K562 (cell line): ENCODE measurements at regions not wholly inside any gene's neighbourhood (a gene's known extent, or its start where the extent isn't known, plus 50 kb on each side); places are given as distances from the start of the nearest gene placed in this dataset.

Experiments used
- ATAC-seq: fragments of 200-7000 bp; cut with Tn5 transposase; 3 replicates; pipeline ENCODE4 v1.9.1; 2020; ENCODE audit warnings: moderate library complexity
- BruUV-seq: library from RNA; stranded (reverse); fragments of 400-500 nt; replicated peaks from 2 replicates; lab custom pipeline; 2021; lab: Mats Ljungman, UMichigan
- CTCF ChIA-PET: fragments of 300-600 bp; formaldehyde crosslinking; extraction: SDS; loops from one replicate; lab custom pipeline; 2021; ENCODE audit warnings: low intra/inter-chr PET ratio; lab: Yijun Ruan, JAX
- POLR2A ChIA-PET: fragments of 300-600, 350-650 bp; sonication (Branson Sonifier 250); formaldehyde crosslinking; extraction: SDS; loops from one replicate; lab custom pipeline; 2021; ENCODE audit warnings: antibody characterized with exemption, inconsistent platforms; lab: Yijun Ruan, JAX
- DNase-seq, 4 experiments: peaks; one replicate each; pipeline versions ENCODE4 v3.0.0 to v3.0.0-alpha.2; 2011 to 2018; ENCODE audit warnings: low spot score in 3 of 4, mixed read lengths in 3 of 4; ENCODE audit errors: extremely low read depth in 1 of 4
- FAIRE-seq: peaks from 2 replicates; lab custom pipeline; 2011; peaks lifted over from hg19 to GRCh38; lab: Jason Lieb, UNC
- H2AFZ ChIP-seq: 2 replicates; pipeline ENCODE4 v1.6.0; 2011; ENCODE audit warnings: low read depth, low read length, control low read depth, inconsistent platforms
- H3K27ac ChIP-seq: fragments of 200-600 bp; 3 replicates; pipeline ENCODE4 v1.8.0; 2011; ENCODE audit warnings: low read depth, mild to moderate bottlenecking, control low read depth, inconsistent platforms, low read length, moderate library complexity, mixed read lengths; ENCODE audit errors: extremely low read depth
- H3K27me3 ChIP-seq, 2 experiments: fragments of 300-600 bp in 1 of 2; 2 replicates in 1 of 2; 3 replicates in 1 of 2; pipeline versions ENCODE4 v1.6.0 to v1.8.0; 2011; ENCODE audit warnings: inconsistent platforms in 2 of 2, low read length in 2 of 2, mild to moderate bottlenecking in 1 of 2, mixed read lengths in 1 of 2, moderate library complexity in 1 of 2; ENCODE audit not compliant: control insufficient read depth in 2 of 2, insufficient read depth in 2 of 2
- H3K36me3 ChIP-seq: fragments of 300-600 bp; 3 replicates; pipeline ENCODE4 v1.8.0; 2011; ENCODE audit warnings: mild to moderate bottlenecking, low read length, inconsistent platforms; ENCODE audit not compliant: control insufficient read depth, insufficient read depth
- H3K4me1 ChIP-seq, 2 experiments: fragments of 200-600 bp in 1 of 2; replicated peaks in 1 of 2; 2 replicates in 1 of 2; 3 replicates in 1 of 2; pipeline versions ENCODE4 v1.5.1 to v1.8.0; 2011; ENCODE audit warnings: inconsistent platforms in 2 of 2, low read length in 2 of 2, mild to moderate bottlenecking in 1 of 2, mixed read lengths in 1 of 2, moderate library complexity in 1 of 2; ENCODE audit not compliant: control insufficient read depth in 2 of 2, insufficient read depth in 2 of 2
- H3K4me2 ChIP-seq: 2 replicates; pipeline ENCODE4 v1.6.1; 2011; ENCODE audit warnings: low read length, control low read depth, inconsistent platforms, mixed read lengths; ENCODE audit not compliant: insufficient read depth
- H3K4me3 ChIP-seq: fragments of 200-600 bp; sonication (generic), shearing (Covaris generic); 2 replicates; pipeline ENCODE4 v1.5.1; 2016; ENCODE audit warnings: control low read depth, inconsistent platforms
- H3K79me2 ChIP-seq: fragments of 200-600 bp; 3 replicates; pipeline ENCODE4 v1.8.0; 2011; ENCODE audit warnings: low read length, inconsistent platforms; ENCODE audit not compliant: control insufficient read depth, insufficient read depth
- H3K9ac ChIP-seq, 2 experiments: 2 replicates each; pipeline versions ENCODE4 v1.6.0 to v1.6.1; 2011; ENCODE audit warnings: low read depth in 2 of 2, low read length in 2 of 2, control low read depth in 1 of 2, inconsistent platforms in 1 of 2, mild to moderate bottlenecking in 1 of 2, mixed read lengths in 1 of 2; ENCODE audit not compliant: insufficient read depth in 1 of 2
- H3K9me1 ChIP-seq: one replicate; pipeline ENCODE4 v1.6.0; 2011; ENCODE audit warnings: inconsistent platforms, mild to moderate bottlenecking, low read length, moderate library complexity; ENCODE audit not compliant: control insufficient read depth, insufficient read depth
- H3K9me3 ChIP-seq: replicated peaks from 2 replicates; pipeline ENCODE4 v1.5.1; 2011; ENCODE audit warnings: low read depth, low read length, inconsistent platforms; ENCODE audit not compliant: control insufficient read depth, insufficient read depth
- H4K20me1 ChIP-seq: replicated peaks from 2 replicates; pipeline ENCODE4 v1.6.1; 2011; ENCODE audit warnings: low read length, inconsistent platforms, mixed read lengths; ENCODE audit not compliant: control insufficient read depth, insufficient read depth
- CBX1 ChIP-seq: sonication (generic); IDR thresholded peaks from 2 replicates; pipeline ENCODE4 v1.6.1; 2016; ENCODE audit warnings: antibody characterized with exemption, low read depth, mild to moderate bottlenecking
- CHAMP1 ChIP-seq: fragments of 450-650 bp; IDR thresholded peaks from 2 replicates; pipeline ENCODE4 v1.6.1; 2016; ENCODE audit warnings: mild to moderate bottlenecking
- DIDO1 ChIP-seq: fragments of 450-650 bp; IDR thresholded peaks from 2 replicates; pipeline ENCODE4 v1.6.1; 2016; ENCODE audit warnings: low read depth, missing biosample characterization, missing genetic modification characterization
- E2F3 ChIP-seq: fragments of 250-450 bp; sonication (Bioruptor Pico); IDR thresholded peaks from 2 replicates; pipeline ENCODE4 v1.4.0; 2020; ENCODE audit warnings: mild to moderate bottlenecking
- FOSL1 ChIP-seq: fragments of 200-800 bp; sonication (Bioruptor generic); conservative IDR thresholded peaks from 2 replicates; pipeline ENCODE4 v1.6.1; 2016; ENCODE audit warnings: missing genetic modification characterization, missing compliant biosample characterization
- POLR2G ChIP-seq: fragments of 200-400 bp; formaldehyde crosslinking; IDR thresholded peaks from 2 replicates; pipeline ENCODE4 v1.6.1; 2017; ENCODE audit warnings: low read depth, mild to moderate bottlenecking, antibody characterized with exemption, low read length, moderate library complexity
- SIN3A ChIP-seq, 2 experiments: fragments of 150-350 bp in 1 of 2; IDR thresholded peaks; 2 replicates each; pipeline ENCODE4 v1.6.1; 2011 to 2016; ENCODE audit warnings: borderline replicate concordance in 2 of 2, low read depth in 2 of 2, low read length in 2 of 2, mild to moderate bottlenecking in 2 of 2, moderate library complexity in 2 of 2; ENCODE audit not compliant: control insufficient read depth in 1 of 2
- YBX1 ChIP-seq: fragments of 450-650 bp; IDR thresholded peaks from 2 replicates; pipeline ENCODE4 v1.7.1; 2016; ENCODE audit warnings: mild to moderate bottlenecking
- ZBTB7A ChIP-seq: IDR thresholded peaks from 2 replicates; pipeline ENCODE4 v1.6.1; 2011; ENCODE audit warnings: low read depth, mild to moderate bottlenecking, low read length, moderate library complexity, borderline replicate concordance; ENCODE audit not compliant: control insufficient read depth
- ZNF23 ChIP-seq: fragments of 250-450 bp; sonication (Bioruptor Pico); IDR thresholded peaks from 2 replicates; pipeline ENCODE4 v1.4.0; 2020; ENCODE audit warnings: mild to moderate bottlenecking
- ZNF644 ChIP-seq: fragments of 200-800 bp; sonication (Bioruptor generic); IDR thresholded peaks from 2 replicates; pipeline ENCODE4 v1.6.1; 2016; ENCODE audit warnings: low read depth, missing genetic modification characterization, missing compliant biosample characterization
- WGBS: fragments of 100-300 bp; shearing (Covaris generic); methylation state at CpG from one replicate; pipeline ENCODE4 v1.1.6; 2016; ENCODE audit warnings: low coverage, mixed read lengths; ENCODE audit not compliant: insufficient coverage; ENCODE audit errors: missing lambda C conversion rate; 5-methylcytosine and 5-hydroxymethylcytosine counted together
- in situ Hi-C: fragments of 300-500 bp; cut with MboI; formaldehyde crosslinking; loops from 4 replicates; pipeline ENCODE4 v1.15.0; 2018; ENCODE audit warnings: inconsistent platforms, mixed read lengths
- intact Hi-C: fragments of 100-400 bp; cut with micrococcal nuclease; formaldehyde crosslinking; loops from 2 replicates; pipeline ENCODE4 v1.14.2; 2022
- TF ChIP-seq, protein P1 (sequence below): fragments of 250-450 bp; sonication (Bioruptor Pico); IDR thresholded peaks from 2 replicates; pipeline ENCODE4 v1.5.0; 2021; ENCODE audit warnings: mild to moderate bottlenecking, borderline replicate concordance

- DNase-seq = no peak
- POLR2A ChIA-PET = no interaction called here
- TF ChIP-seq DIDO1 (tag) (no peak), ZBTB7A (no peak), ZNF644 (tag) (no peak), POLR2G (no peak), E2F3 (CRISPR knock-in tag) (no peak)
- Histone ChIP-seq H3K79me2 (no peaks in the 10 kb centered on the region), H3K4me2 (no peak overlapping the region), H3K9ac (no peak overlapping the region), H2AFZ (no peak overlapping the region), H3K27ac (no peak overlapping the region), H3K27me3 (no peaks in the 10 kb centered on the region), H3K9me1 (no peaks in the 10 kb centered on the region), H3K36me3 (no peaks in the 10 kb centered on the region), H4K20me1 (no peaks in the 10 kb centered on the region), H3K4me1 (no peaks in the 10 kb centered on the region), H3K4me3 (no peak overlapping the region), H3K9me3 (no peaks in the 10 kb centered on the region; the same call in 1 of the 2 replicates)
- ATAC-seq = no peak
- in situ Hi-C loops (no loop called here), intact Hi-C loops (no loop called here)
- 0% methylated on average over 1 of the region's 1 CpG for WGBS
- no peak for FAIRE-seq
- CTCF ChIA-PET = no interaction called here
- no TSS peak for BruUV-seq
These were observed 395.8 kb downstream of the GASK1B start for GRCh38 chr4:157776930-157777528.

DNA sequence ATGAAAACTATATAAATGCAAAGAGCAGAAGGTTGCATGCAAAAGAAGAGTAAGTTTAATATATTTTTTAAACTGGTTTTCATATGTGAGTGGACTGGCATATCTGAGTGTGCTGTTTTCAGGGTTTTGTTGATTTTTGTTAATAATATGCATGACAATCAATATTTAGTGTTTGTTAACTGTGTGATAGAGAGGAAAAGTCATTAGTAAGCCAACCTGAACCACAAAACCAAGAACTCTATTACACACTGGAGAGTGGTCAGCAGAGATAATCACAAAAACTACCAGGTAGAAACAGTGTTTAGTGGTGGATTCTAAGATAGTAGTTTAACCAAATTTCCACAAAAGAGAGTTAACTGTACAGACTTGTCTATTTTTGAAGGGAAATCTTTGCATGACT is 396.9 kb downstream of the GASK1B start:
- no peak for DNase-seq
- no peak for ATAC-seq
- intact Hi-C loops = no loop called here
- Histone ChIP-seq H2AFZ (no peak overlapping the region), H3K9me1 (no peaks in the 10 kb centered on the region), H4K20me1 (no peaks in the 10 kb centered on the region), H3K9ac (no peak overlapping the region), H3K4me2 (no peak overlapping the region), H3K27me3 (no peaks in the 10 kb centered on the region), H3K9me3 (no peaks in the 10 kb centered on the region; the same call in 1 of the 2 replicates), H3K36me3 (no peaks in the 10 kb centered on the region), H3K4me3 (no peak overlapping the region), H3K27ac (no peak overlapping the region), H3K4me1 (no peaks in the 10 kb centered on the region), H3K79me2 (no peaks in the 10 kb centered on the region)
- POLR2A ChIA-PET = no interaction called here
- no peak for FAIRE-seq
- in situ Hi-C loops = no loop called here
- BruUV-seq = no TSS peak
- CTCF ChIA-PET = no interaction called here
- TF ChIP-seq SIN3A (IDR thresholded peaks at IDR 0.05; ENCODE audit: borderline replicate concordance in 2 of 2, control insufficient read depth in 1 of 2, low read depth in 2 of 2, low read length in 2 of 2) (no peak), ZNF23 (no peak), CHAMP1 (no peak), FOSL1 (tag) (no peak), CBX1 (no peak), YBX1 (no peak)
- TF ChIP-seq, protein P1, sequence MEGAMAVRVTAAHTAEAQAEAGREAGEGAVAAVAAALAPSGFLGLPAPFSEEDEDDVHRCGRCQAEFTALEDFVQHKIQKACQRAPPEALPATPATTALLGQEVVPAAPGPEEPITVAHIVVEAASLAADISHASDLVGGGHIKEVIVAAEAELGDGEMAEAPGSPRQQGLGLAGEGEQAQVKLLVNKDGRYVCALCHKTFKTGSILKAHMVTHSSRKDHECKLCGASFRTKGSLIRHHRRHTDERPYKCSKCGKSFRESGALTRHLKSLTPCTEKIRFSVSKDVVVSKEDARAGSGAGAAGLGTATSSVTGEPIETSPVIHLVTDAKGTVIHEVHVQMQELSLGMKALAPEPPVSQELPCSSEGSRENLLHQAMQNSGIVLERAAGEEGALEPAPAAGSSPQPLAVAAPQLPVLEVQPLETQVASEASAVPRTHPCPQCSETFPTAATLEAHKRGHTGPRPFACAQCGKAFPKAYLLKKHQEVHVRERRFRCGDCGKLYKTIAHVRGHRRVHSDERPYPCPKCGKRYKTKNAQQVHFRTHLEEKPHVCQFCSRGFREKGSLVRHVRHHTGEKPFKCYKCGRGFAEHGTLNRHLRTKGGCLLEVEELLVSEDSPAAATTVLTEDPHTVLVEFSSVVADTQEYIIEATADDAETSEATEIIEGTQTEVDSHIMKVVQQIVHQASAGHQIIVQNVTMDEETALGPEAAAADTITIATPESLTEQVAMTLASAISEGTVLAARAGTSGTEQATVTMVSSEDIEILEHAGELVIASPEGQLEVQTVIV (CRISPR knock-in tag) = no peak
